HCT116 (cell line): ENCODE measurements at regions not wholly inside any gene's neighbourhood (a gene's known extent, or its start where the extent isn't known, plus 50 kb on each side); places are given as distances from the start of the nearest gene placed in this dataset.

Source experiments
- ATAC-seq: fragments of 200-7000 bp; cut with Tn5 transposase; 2 replicates; pipeline ENCODE4 v1.9.1; 2020; ENCODE audit warnings: mild to moderate bottlenecking, moderate library complexity
- BruUV-seq: library from RNA; stranded (reverse); fragments of 400-500 nt; replicated peaks from 2 replicates; lab custom pipeline; 2021; lab: Mats Ljungman, UMichigan
- CTCF ChIA-PET: fragments of 300-600 bp; sonication (Branson Sonifier 250); formaldehyde crosslinking; loops from one replicate; lab custom pipeline; 2021; ENCODE audit warnings: antibody characterized with exemption; lab: Charles Lee
- POLR2A ChIA-PET: fragments of 300-600, 350-600 bp; sonication (Branson Sonifier 250); formaldehyde crosslinking; loops from one replicate; lab custom pipeline; 2021; ENCODE audit warnings: antibody characterized with exemption; lab: Charles Lee
- RAD21 ChIA-PET, 2 experiments: fragments of 300-600 bp; sonication (Branson Sonifier 250); formaldehyde crosslinking; loops; one replicate each; lab custom pipeline; 2023; ENCODE audit warnings: low total read pairs in 2 of 2; ENCODE audit not compliant: uncharacterized antibody in 2 of 2, unreplicated experiment in 2 of 2, low non-redundant PET in 1 of 2; lab: Charles Lee
- DNase-seq: peaks from one replicate; pipeline ENCODE4 v3.0.0-alpha.2; 2010; ENCODE audit warnings: low read depth, low spot score
- H2AFZ ChIP-seq: fragments of 200-600 bp; shearing (Covaris generic), sonication (generic); 2 replicates; pipeline ENCODE4 v1.6.1; 2017; ENCODE audit warnings: low read depth, mixed run types, mixed read lengths, antibody characterized with exemption, low read length; ENCODE audit not compliant: poor library complexity, severe bottlenecking
- H3K27ac ChIP-seq: 2 replicates; pipeline ENCODE4 v1.5.1; 2012; ENCODE audit warnings: low read depth, low read length
- H3K27me3 ChIP-seq: fragments of 200-600 bp; sonication (generic); 2 replicates; pipeline ENCODE4 v1.6.1; 2016; ENCODE audit warnings: mixed run types, low read length, mixed read lengths; ENCODE audit not compliant: insufficient read depth
- H3K36me3 ChIP-seq, 2 experiments: fragments of 200-500 bp in 1 of 2; fragments of 200-600 bp in 1 of 2; sonication (Bioruptor generic) in 1 of 2; sonication (generic) in 1 of 2; 2 replicates each; pipeline versions ENCODE4 v1.5.1 to v1.6.1; 2014 to 2016; ENCODE audit warnings: low read length in 2 of 2, inconsistent platforms in 1 of 2, mixed read lengths in 1 of 2, mixed run types in 1 of 2; ENCODE audit not compliant: insufficient read depth in 2 of 2, control insufficient read depth in 1 of 2
- H3K4me1 ChIP-seq, 2 experiments: fragments of 200-600 bp in 1 of 2; sonication (generic) in 1 of 2; 2 replicates each; pipeline versions ENCODE4 v1.5.1 to v1.6.1; 2012 to 2017; ENCODE audit warnings: low read length in 2 of 2, inconsistent platforms in 1 of 2, mild to moderate bottlenecking in 1 of 2, mixed read lengths in 1 of 2, mixed run types in 1 of 2, moderate library complexity in 1 of 2; ENCODE audit not compliant: insufficient read depth in 2 of 2, control insufficient read depth in 1 of 2
- H3K4me2 ChIP-seq: fragments of 200-600 bp; sonication (generic); 2 replicates; pipeline ENCODE4 v1.6.1; 2017; ENCODE audit warnings: mixed run types, low read length, mixed read lengths
- H3K4me3 ChIP-seq, 2 experiments: fragments of 200-600 bp in 1 of 2; sonication (generic) in 1 of 2; replicated peaks in 1 of 2; 2 replicates each; pipeline ENCODE4 v1.5.1; 2011 to 2016; ENCODE audit warnings: low read length in 2 of 2, control low read depth in 1 of 2, low read depth in 1 of 2, mild to moderate bottlenecking in 1 of 2, mixed read lengths in 1 of 2, mixed run types in 1 of 2
- H3K79me2 ChIP-seq: fragments of 200-600 bp; sonication (generic); 2 replicates; pipeline ENCODE4 v1.6.1; 2017; ENCODE audit warnings: mild to moderate bottlenecking, mixed run types, low read length, moderate library complexity, mixed read lengths; ENCODE audit not compliant: insufficient read depth
- H3K9ac ChIP-seq: fragments of 200-600 bp; sonication (generic); 2 replicates; pipeline ENCODE4 v1.6.1; 2016; ENCODE audit warnings: low read length, mixed read lengths
- H3K9me2 ChIP-seq: fragments of 200-600 bp; sonication (generic), shearing (Covaris generic); 2 replicates; pipeline ENCODE4 v1.6.1; 2017; ENCODE audit warnings: mixed run types, mild to moderate bottlenecking, moderate library complexity; ENCODE audit not compliant: insufficient read depth
- H3K9me3 ChIP-seq, 2 experiments: fragments of 200-500 bp in 1 of 2; fragments of 200-600 bp in 1 of 2; sonication (Bioruptor generic) in 1 of 2; sonication (generic) in 1 of 2; 2 replicates each; pipeline ENCODE4 v1.6.1; 2014 to 2017; ENCODE audit warnings: low read length in 2 of 2, mixed read lengths in 2 of 2, inconsistent platforms in 1 of 2, low read depth in 1 of 2, mild to moderate bottlenecking in 1 of 2, mixed run types in 1 of 2, moderate library complexity in 1 of 2; ENCODE audit not compliant: control insufficient read depth in 1 of 2, insufficient read depth in 1 of 2
- H4K20me1 ChIP-seq: fragments of 200-600 bp; sonication (generic), shearing (Covaris generic); 2 replicates; pipeline ENCODE4 v1.6.1; 2017; ENCODE audit warnings: mixed run types, mild to moderate bottlenecking, moderate library complexity; ENCODE audit not compliant: insufficient read depth
- CBX3 ChIP-seq: IDR thresholded peaks from 2 replicates; pipeline ENCODE4 v1.6.1; 2012; ENCODE audit warnings: low read depth
- CEBPB ChIP-seq: IDR thresholded peaks from 2 replicates; pipeline ENCODE4 v1.6.1; 2012; ENCODE audit warnings: low read depth
- CTCF ChIP-seq, 3 experiments: fragments of 200-600 bp in 1 of 3; sonication (generic) in 1 of 3; IDR thresholded peaks in 2 of 3; conservative IDR thresholded peaks in 1 of 3; 2 replicates each; pipeline ENCODE4 v1.5.1; 2012 to 2017; ENCODE audit warnings: low read depth in 2 of 3, low read length in 2 of 3, antibody characterized with exemption in 1 of 3, borderline replicate concordance in 1 of 3, control low read depth in 1 of 3, mild to moderate bottlenecking in 1 of 3, mixed read lengths in 1 of 3, mixed run types in 1 of 3, moderate library complexity in 1 of 3; ENCODE audit not compliant: insufficient read depth in 1 of 3
- EGR1 ChIP-seq: IDR thresholded peaks from 2 replicates; pipeline ENCODE4 v1.6.1; 2012; ENCODE audit warnings: low read depth
- ELF1 ChIP-seq: IDR thresholded peaks from 2 replicates; pipeline ENCODE4 v1.6.1; 2012; ENCODE audit warnings: low read depth, borderline replicate concordance
- EZH2 ChIP-seq: fragments of 200-600 bp; sonication (generic); IDR thresholded peaks from 2 replicates; pipeline ENCODE4 v1.6.1; 2017; ENCODE audit warnings: antibody characterized with exemption, mixed run types
- EZH2phosphoT487 ChIP-seq: fragments of 200-600 bp; IDR thresholded peaks from 2 replicates; pipeline ENCODE4 v1.6.1; 2018; ENCODE audit warnings: antibody characterized with exemption, borderline replicate concordance
- FOSL1 ChIP-seq: IDR thresholded peaks from 2 replicates; pipeline ENCODE4 v1.6.1; 2012; ENCODE audit warnings: low read depth
- JUND ChIP-seq: IDR thresholded peaks from 2 replicates; pipeline ENCODE4 v1.6.1; 2012
- POLR2A ChIP-seq: IDR thresholded peaks from 2 replicates; pipeline ENCODE4 v1.7.0; 2011; ENCODE audit warnings: borderline replicate concordance; ENCODE audit not compliant: insufficient read depth, insufficient read length; ENCODE audit errors: extremely low read depth
- POLR2AphosphoS5 ChIP-seq: IDR thresholded peaks from 2 replicates; pipeline ENCODE4 v1.6.1; 2011; ENCODE audit warnings: mild to moderate bottlenecking, low read depth, low read length, moderate library complexity
- RAD21 ChIP-seq: IDR thresholded peaks from 2 replicates; pipeline ENCODE4 v1.6.1; 2012; ENCODE audit warnings: low read depth, mild to moderate bottlenecking
- SIN3A ChIP-seq: IDR thresholded peaks from 2 replicates; pipeline ENCODE4 v1.6.1; 2012; ENCODE audit warnings: low read depth
- SP1 ChIP-seq: IDR thresholded peaks from 2 replicates; pipeline ENCODE4 v1.6.1; 2012; ENCODE audit warnings: low read depth
- SRF ChIP-seq: IDR thresholded peaks from 2 replicates; pipeline ENCODE4 v1.6.1; 2012; ENCODE audit warnings: low read depth
- YY1 ChIP-seq: IDR thresholded peaks from 2 replicates; pipeline ENCODE4 v1.6.1; 2011; ENCODE audit warnings: low read length, low read depth, moderate library complexity, mild to moderate bottlenecking; ENCODE audit not compliant: insufficient replicate concordance; ENCODE audit errors: extremely low read depth
- ZFX ChIP-seq: fragments of 450-650 bp; IDR thresholded peaks from 2 replicates; pipeline ENCODE4 v1.6.1; 2017
- ZNF274 ChIP-seq: fragments of 200-500 bp; sonication (Bioruptor generic); IDR thresholded peaks from 2 replicates; pipeline ENCODE4 v1.6.1; 2014; ENCODE audit warnings: mild to moderate bottlenecking, low read depth, low read length, inconsistent platforms
- intact Hi-C: fragments of 100-400 bp; cut with micrococcal nuclease; formaldehyde crosslinking; loops from 2 replicates; pipeline ENCODE4 v1.10.0; 2022
- TF ChIP-seq, protein P1 (sequence below): IDR thresholded peaks from 2 replicates; pipeline ENCODE4 v1.6.1; 2012; ENCODE audit warnings: low read depth
- TF ChIP-seq, protein P2 (sequence below): IDR thresholded peaks from 2 replicates; pipeline ENCODE4 v1.6.1; 2011; ENCODE audit warnings: mild to moderate bottlenecking, low read length, moderate library complexity; ENCODE audit not compliant: insufficient replicate concordance; ENCODE audit errors: extremely low read depth

DNA sequence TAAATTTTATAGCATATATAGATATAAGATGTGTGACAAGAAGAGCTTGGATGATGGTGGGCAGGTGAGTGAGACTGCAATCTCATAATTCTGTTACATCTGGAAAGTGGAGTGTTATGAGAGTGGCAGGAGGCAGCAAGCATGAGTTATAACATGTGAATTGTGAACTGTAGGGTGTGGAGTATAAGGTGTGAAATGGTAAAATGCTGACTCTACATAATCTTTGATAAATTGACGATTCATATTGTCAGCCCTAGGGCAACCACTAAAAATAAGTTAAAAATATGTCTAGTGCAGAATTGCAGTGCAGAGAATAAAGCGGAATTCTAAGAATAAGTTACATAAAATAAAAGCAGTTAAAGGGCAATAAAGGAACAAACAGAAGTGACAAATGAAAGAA, 74.8 kb upstream of the AKR1E2 start:
- no peaks in the 10 kb centered on the region for H3K79me2 ChIP-seq
- H3K27ac ChIP-seq, result no peak overlapping the region
- H2AFZ ChIP-seq, result no peak overlapping the region
- ChIA-PET POLR2A (no interaction called here), RAD21 (no interaction called here), CTCF (interaction anchor here (1.6 kb wide), 1 partner anchor 16 kb away, joined by 5 read pairs; no protein-coding TSS in a partner anchor)
- ATAC-seq, result no peak
- DNase-seq, result no peak
- no peak for TF ChIP-seq CEBPB
- TF ChIP-seq SRF, result no peak
- TF ChIP-seq EZH2, result no peak
- no peak for TF ChIP-seq FOSL1
- no peak for TF ChIP-seq POLR2AphosphoS5
- no peak for TF ChIP-seq POLR2A
- TF ChIP-seq, protein P1, sequence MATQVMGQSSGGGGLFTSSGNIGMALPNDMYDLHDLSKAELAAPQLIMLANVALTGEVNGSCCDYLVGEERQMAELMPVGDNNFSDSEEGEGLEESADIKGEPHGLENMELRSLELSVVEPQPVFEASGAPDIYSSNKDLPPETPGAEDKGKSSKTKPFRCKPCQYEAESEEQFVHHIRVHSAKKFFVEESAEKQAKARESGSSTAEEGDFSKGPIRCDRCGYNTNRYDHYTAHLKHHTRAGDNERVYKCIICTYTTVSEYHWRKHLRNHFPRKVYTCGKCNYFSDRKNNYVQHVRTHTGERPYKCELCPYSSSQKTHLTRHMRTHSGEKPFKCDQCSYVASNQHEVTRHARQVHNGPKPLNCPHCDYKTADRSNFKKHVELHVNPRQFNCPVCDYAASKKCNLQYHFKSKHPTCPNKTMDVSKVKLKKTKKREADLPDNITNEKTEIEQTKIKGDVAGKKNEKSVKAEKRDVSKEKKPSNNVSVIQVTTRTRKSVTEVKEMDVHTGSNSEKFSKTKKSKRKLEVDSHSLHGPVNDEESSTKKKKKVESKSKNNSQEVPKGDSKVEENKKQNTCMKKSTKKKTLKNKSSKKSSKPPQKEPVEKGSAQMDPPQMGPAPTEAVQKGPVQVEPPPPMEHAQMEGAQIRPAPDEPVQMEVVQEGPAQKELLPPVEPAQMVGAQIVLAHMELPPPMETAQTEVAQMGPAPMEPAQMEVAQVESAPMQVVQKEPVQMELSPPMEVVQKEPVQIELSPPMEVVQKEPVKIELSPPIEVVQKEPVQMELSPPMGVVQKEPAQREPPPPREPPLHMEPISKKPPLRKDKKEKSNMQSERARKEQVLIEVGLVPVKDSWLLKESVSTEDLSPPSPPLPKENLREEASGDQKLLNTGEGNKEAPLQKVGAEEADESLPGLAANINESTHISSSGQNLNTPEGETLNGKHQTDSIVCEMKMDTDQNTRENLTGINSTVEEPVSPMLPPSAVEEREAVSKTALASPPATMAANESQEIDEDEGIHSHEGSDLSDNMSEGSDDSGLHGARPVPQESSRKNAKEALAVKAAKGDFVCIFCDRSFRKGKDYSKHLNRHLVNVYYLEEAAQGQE, result no peak
- TF ChIP-seq, protein P2, sequence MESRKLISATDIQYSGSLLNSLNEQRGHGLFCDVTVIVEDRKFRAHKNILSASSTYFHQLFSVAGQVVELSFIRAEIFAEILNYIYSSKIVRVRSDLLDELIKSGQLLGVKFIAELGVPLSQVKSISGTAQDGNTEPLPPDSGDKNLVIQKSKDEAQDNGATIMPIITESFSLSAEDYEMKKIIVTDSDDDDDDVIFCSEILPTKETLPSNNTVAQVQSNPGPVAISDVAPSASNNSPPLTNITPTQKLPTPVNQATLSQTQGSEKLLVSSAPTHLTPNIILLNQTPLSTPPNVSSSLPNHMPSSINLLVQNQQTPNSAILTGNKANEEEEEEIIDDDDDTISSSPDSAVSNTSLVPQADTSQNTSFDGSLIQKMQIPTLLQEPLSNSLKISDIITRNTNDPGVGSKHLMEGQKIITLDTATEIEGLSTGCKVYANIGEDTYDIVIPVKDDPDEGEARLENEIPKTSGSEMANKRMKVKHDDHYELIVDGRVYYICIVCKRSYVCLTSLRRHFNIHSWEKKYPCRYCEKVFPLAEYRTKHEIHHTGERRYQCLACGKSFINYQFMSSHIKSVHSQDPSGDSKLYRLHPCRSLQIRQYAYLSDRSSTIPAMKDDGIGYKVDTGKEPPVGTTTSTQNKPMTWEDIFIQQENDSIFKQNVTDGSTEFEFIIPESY, result no peak
- no peak for TF ChIP-seq EGR1
- TF ChIP-seq ZFX, result no peak
- no peak for TF ChIP-seq RAD21
- TF ChIP-seq EZH2phosphoT487, result no peak
- no peak for TF ChIP-seq SP1
- no peak for TF ChIP-seq JUND
- no peak for TF ChIP-seq ELF1
- no peak for TF ChIP-seq YY1
- TF ChIP-seq CTCF (IDR thresholded peaks at IDR 0.05 in 2 of 3, conservative IDR thresholded peaks at IDR 0.05 in 1 of 3; ENCODE audit: borderline replicate concordance in 1 of 3, insufficient read depth in 1 of 3, low read depth in 2 of 3, low read length in 2 of 3), result no peak
- TF ChIP-seq CBX3, result no peak
- no peak for TF ChIP-seq ZNF274
- TF ChIP-seq SIN3A, result no peak
- H3K4me3 ChIP-seq, result no peak overlapping the region
- no peaks in the 10 kb centered on the region for H3K9me3 ChIP-seq
- no TSS peak for BruUV-seq
- intact Hi-C loops, result no loop called here
- no peaks in the 10 kb centered on the region for H3K36me3 ChIP-seq
- no peaks in the 10 kb centered on the region for H4K20me1 ChIP-seq
- H3K9ac ChIP-seq, result no peak overlapping the region
- 0 out of 2 replicates have a peak, but pooled peaks cover 4% of the 10 kb centered on the region for H3K9me2 ChIP-seq
- H3K4me2 ChIP-seq, result no peak overlapping the region
- H3K4me1 ChIP-seq, result no peaks in the 10 kb centered on the region
- no peaks in the 10 kb centered on the region for H3K27me3 ChIP-seq
